HepG2 (cell line): ENCODE measurements at regions not wholly inside any gene's neighbourhood (a gene's known extent, or its start where the extent isn't known, plus 50 kb on each side); places are given as distances from the start of the nearest gene placed in this dataset.
"Not testable (repeated sequence)": the region's sequence is repeated elsewhere in the genome, so short reads cannot be mapped to it uniquely, and the experiment has no call there.

Experiments used
- JUNB ChIP-seq: sonication (generic); formaldehyde crosslinking; IDR thresholded peaks from 2 replicates; pipeline ENCODE4 v1.8.0; 2022; ENCODE audit warnings: missing genetic modification reagents, mild to moderate bottlenecking, borderline replicate concordance
- KAT7 ChIP-seq: IDR thresholded peaks from 2 replicates; pipeline ENCODE4 v1.6.1; 2018; ENCODE audit warnings: borderline replicate concordance, missing compliant biosample characterization
- TARDBP ChIP-seq: sonication (generic); formaldehyde crosslinking; IDR thresholded peaks from 2 replicates; pipeline ENCODE4 v1.8.0; 2022; ENCODE audit warnings: mild to moderate bottlenecking, missing genetic modification reagents
- TF ChIP-seq, protein P1 (sequence below): sonication (generic); formaldehyde crosslinking; IDR thresholded peaks from one replicate; pipeline ENCODE4 v1.5.1; 2020; ENCODE audit warnings: mild to moderate bottlenecking, missing genetic modification reagents; ENCODE audit errors: not compliant biosample characterization
- TF ChIP-seq, protein P2 (sequence below): IDR thresholded peaks from 2 replicates; pipeline ENCODE4 v1.6.1; 2016
- TF ChIP-seq, protein P3 (sequence below): sonication (generic); formaldehyde crosslinking; IDR thresholded peaks from 2 replicates; pipeline ENCODE4 v1.4.0; 2020; ENCODE audit warnings: missing genetic modification reagents

DNA sequence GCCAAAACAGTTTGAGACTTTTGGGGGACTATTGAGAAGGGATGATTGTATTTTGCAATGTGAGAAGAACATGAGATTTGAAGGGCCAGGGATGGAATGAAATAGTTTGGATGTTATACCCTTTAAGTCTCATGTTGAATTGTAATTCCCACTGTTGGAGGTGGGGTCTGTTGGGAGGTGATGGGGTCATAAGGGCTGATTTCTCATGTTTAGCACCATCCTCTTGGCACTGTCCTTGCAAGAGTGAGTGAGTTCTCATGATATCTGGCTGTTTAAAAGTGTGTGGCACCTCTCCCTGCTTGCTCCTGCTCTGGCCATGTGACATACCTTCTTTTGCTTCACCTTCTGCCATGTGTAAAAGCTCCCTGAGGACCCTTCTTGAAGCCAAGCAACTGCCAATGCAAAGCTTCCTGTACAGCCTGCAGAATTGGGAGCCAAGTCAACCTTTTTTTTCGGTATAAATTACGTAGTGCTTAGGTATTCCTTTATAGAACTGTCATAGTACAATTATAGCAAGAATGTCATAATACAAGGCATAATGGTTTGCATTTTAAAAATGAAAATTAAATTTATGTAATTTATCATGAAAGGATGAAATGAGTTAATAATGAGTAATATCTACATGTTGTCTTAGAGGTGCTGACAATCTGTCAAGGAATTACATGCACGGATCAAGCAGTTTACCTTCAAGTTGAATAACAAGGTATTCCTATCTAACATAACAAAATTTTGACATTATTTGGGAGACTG lies 1511.9 kb upstream of the TPTE start:
- not testable (repeated sequence) for TF ChIP-seq KAT7 (CRISPR knock-in tag); JUNB; TARDBP
- TF ChIP-seq, protein P1, sequence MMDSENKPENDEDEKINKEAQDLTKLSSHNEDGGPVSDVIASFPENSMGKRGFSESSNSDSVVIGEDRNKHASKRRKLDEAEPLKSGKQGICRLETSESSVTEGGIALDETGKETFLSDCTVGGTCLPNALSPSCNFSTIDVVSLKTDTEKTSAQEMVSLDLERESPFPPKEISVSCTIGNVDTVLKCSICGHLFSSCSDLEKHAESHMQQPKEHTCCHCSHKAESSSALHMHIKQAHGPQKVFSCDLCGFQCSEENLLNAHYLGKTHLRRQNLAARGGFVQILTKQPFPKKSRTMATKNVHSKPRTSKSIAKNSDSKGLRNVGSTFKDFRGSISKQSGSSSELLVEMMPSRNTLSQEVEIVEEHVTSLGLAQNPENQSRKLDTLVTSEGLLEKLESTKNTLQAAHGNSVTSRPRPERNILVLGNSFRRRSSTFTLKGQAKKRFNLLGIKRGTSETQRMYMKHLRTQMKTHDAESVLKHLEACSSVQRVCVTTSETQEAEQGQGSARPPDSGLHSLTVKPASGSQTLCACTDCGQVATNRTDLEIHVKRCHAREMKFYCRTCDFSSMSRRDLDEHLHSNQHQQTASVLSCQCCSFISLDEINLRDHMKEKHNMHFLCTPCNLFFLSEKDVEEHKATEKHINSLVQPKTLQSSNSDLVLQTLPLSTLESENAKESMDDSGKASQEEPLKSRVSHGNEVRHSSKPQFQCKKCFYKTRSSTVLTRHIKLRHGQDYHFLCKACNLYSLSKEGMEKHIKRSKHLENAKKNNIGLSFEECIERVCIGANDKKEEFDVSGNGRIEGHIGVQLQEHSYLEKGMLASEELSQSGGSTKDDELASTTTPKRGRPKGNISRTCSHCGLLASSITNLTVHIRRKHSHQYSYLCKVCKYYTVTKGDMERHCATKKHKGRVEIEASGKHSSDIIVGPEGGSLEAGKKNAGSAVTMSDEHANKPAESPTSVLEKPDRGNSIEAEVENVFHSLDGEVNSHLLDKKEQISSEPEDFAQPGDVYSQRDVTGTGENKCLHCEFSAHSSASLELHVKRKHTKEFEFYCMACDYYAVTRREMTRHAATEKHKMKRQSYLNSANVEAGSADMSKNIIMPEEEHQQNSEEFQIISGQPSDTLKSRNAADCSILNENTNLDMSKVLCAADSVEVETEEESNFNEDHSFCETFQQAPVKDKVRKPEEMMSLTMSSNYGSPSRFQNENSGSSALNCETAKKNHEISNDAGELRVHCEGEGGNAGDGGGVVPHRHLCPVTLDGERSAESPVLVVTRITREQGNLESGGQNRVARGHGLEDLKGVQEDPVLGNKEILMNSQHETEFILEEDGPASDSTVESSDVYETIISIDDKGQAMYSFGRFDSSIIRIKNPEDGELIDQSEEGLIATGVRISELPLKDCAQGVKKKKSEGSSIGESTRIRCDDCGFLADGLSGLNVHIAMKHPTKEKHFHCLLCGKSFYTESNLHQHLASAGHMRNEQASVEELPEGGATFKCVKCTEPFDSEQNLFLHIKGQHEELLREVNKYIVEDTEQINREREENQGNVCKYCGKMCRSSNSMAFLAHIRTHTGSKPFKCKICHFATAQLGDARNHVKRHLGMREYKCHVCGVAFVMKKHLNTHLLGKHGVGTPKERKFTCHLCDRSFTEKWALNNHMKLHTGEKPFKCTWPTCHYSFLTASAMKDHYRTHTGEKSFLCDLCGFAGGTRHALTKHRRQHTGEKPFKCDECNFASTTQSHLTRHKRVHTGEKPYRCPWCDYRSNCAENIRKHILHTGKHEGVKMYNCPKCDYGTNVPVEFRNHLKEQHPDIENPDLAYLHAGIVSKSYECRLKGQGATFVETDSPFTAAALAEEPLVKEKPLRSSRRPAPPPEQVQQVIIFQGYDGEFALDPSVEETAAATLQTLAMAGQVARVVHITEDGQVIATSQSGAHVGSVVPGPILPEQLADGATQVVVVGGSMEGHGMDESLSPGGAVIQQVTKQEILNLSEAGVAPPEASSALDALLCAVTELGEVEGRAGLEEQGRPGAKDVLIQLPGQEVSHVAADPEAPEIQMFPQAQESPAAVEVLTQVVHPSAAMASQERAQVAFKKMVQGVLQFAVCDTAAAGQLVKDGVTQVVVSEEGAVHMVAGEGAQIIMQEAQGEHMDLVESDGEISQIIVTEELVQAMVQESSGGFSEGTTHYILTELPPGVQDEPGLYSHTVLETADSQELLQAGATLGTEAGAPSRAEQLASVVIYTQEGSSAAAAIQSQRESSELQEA (CRISPR knock-in tag) = not testable (repeated sequence)
- TF ChIP-seq, protein P2, sequence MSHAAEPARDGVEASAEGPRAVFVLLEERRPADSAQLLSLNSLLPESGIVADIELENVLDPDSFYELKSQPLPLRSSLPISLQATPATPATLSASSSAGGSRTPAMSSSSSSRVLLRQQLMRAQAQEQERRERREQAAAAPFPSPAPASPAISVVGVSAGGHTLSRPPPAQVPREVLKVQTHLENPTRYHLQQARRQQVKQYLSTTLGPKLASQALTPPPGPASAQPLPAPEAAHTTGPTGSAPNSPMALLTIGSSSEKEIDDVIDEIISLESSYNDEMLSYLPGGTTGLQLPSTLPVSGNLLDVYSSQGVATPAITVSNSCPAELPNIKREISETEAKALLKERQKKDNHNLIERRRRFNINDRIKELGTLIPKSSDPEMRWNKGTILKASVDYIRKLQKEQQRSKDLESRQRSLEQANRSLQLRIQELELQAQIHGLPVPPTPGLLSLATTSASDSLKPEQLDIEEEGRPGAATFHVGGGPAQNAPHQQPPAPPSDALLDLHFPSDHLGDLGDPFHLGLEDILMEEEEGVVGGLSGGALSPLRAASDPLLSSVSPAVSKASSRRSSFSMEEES (CRISPR knock-in tag) = not testable (repeated sequence)
- TF ChIP-seq, protein P3, sequence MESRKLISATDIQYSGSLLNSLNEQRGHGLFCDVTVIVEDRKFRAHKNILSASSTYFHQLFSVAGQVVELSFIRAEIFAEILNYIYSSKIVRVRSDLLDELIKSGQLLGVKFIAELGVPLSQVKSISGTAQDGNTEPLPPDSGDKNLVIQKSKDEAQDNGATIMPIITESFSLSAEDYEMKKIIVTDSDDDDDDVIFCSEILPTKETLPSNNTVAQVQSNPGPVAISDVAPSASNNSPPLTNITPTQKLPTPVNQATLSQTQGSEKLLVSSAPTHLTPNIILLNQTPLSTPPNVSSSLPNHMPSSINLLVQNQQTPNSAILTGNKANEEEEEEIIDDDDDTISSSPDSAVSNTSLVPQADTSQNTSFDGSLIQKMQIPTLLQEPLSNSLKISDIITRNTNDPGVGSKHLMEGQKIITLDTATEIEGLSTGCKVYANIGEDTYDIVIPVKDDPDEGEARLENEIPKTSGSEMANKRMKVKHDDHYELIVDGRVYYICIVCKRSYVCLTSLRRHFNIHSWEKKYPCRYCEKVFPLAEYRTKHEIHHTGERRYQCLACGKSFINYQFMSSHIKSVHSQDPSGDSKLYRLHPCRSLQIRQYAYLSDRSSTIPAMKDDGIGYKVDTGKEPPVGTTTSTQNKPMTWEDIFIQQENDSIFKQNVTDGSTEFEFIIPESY (CRISPR knock-in tag) = not testable (repeated sequence)
